Astrocyte (in vitro differentiated cells and primary cell): ENCODE measurements at regions not wholly inside any gene's neighbourhood (a gene's known extent, or its start where the extent isn't known, plus 50 kb on each side); places are given as distances from the start of the nearest gene placed in this dataset.

Source experiments
- DNase-seq: peaks from one replicate; pipeline ENCODE4 v3.0.0-alpha.2; 2010; ENCODE audit warnings: low read depth
- FAIRE-seq: peaks from 2 replicates; lab custom pipeline; 2011; peaks lifted over from hg19 to GRCh38; lab: Jason Lieb, UNC
- H2AFZ ChIP-seq: 2 replicates; pipeline ENCODE4 v1.6.0; 2012; ENCODE audit warnings: low read depth, low read length, inconsistent platforms
- H3K27ac ChIP-seq: 2 replicates; pipeline ENCODE4 v1.5.1; 2011; ENCODE audit warnings: low read depth, low read length, inconsistent platforms
- H3K27me3 ChIP-seq: 2 replicates; pipeline ENCODE4 v1.6.0; 2011; ENCODE audit warnings: low read length, inconsistent platforms; ENCODE audit not compliant: insufficient read depth
- H3K36me3 ChIP-seq: 2 replicates; pipeline ENCODE4 v1.5.1; 2011; ENCODE audit warnings: low read length, inconsistent platforms; ENCODE audit not compliant: insufficient read depth
- H3K4me1 ChIP-seq: 2 replicates; pipeline ENCODE4 v1.5.1; 2011; ENCODE audit warnings: low read length, inconsistent platforms; ENCODE audit not compliant: insufficient read depth
- H3K4me2 ChIP-seq: 2 replicates; pipeline ENCODE4 v1.6.0; 2012; ENCODE audit warnings: low read length, inconsistent platforms
- H3K4me3 ChIP-seq: 2 replicates; pipeline ENCODE4 v1.5.1; 2011; ENCODE audit warnings: low read depth, mild to moderate bottlenecking, low read length, inconsistent platforms; ENCODE audit not compliant: insufficient read depth
- H3K79me2 ChIP-seq: 2 replicates; pipeline ENCODE4 v1.6.0; 2012; ENCODE audit warnings: mild to moderate bottlenecking, low read length, inconsistent platforms; ENCODE audit not compliant: insufficient read depth
- H3K9ac ChIP-seq: 2 replicates; pipeline ENCODE4 v1.6.0; 2012; ENCODE audit warnings: mild to moderate bottlenecking, low read length, inconsistent platforms
- H3K9me3 ChIP-seq: 2 replicates; pipeline ENCODE4 v1.5.1; 2012; ENCODE audit warnings: low read depth, mild to moderate bottlenecking, low read length, inconsistent platforms; ENCODE audit not compliant: insufficient read depth
- H4K20me1 ChIP-seq: 2 replicates; pipeline ENCODE4 v1.6.0; 2012; ENCODE audit warnings: low read length, inconsistent platforms; ENCODE audit not compliant: insufficient read depth
- H3K27ac Mint-ChIP-seq: one replicate; pipeline ENCODE4 v1.8.0; 2021; ENCODE audit warnings: mild to moderate bottlenecking, mixed read lengths; ENCODE audit not compliant: unreplicated experiment
- H3K27me3 Mint-ChIP-seq: one replicate; pipeline ENCODE4 v1.8.0; 2021; ENCODE audit warnings: low read depth, mixed read lengths; ENCODE audit not compliant: unreplicated experiment
- H3K36me3 Mint-ChIP-seq: one replicate; pipeline ENCODE4 v1.8.0; 2021; ENCODE audit warnings: low read depth, mixed read lengths; ENCODE audit not compliant: unreplicated experiment
- H3K4me1 Mint-ChIP-seq: one replicate; pipeline ENCODE4 v1.8.0; 2021; ENCODE audit warnings: low read depth, mixed read lengths; ENCODE audit not compliant: unreplicated experiment
- H3K4me3 Mint-ChIP-seq: one replicate; pipeline ENCODE4 v1.8.0; 2021; ENCODE audit warnings: mild to moderate bottlenecking, moderate library complexity, mixed read lengths; ENCODE audit not compliant: unreplicated experiment
- H3K9me3 Mint-ChIP-seq: one replicate; pipeline ENCODE4 v1.8.0; 2021; ENCODE audit warnings: mild to moderate bottlenecking, mixed read lengths; ENCODE audit not compliant: unreplicated experiment
- CTCF ChIP-seq: IDR thresholded peaks from 2 replicates; pipeline ENCODE4 v1.5.1; 2011; ENCODE audit warnings: low read depth, mild to moderate bottlenecking, inconsistent platforms, low read length, moderate library complexity; ENCODE audit not compliant: insufficient read depth
- EZH2 ChIP-seq: IDR thresholded peaks from 2 replicates; pipeline ENCODE4 v1.6.1; 2012; ENCODE audit warnings: mild to moderate bottlenecking, low read length, inconsistent platforms; ENCODE audit not compliant: insufficient read depth

DNA sequence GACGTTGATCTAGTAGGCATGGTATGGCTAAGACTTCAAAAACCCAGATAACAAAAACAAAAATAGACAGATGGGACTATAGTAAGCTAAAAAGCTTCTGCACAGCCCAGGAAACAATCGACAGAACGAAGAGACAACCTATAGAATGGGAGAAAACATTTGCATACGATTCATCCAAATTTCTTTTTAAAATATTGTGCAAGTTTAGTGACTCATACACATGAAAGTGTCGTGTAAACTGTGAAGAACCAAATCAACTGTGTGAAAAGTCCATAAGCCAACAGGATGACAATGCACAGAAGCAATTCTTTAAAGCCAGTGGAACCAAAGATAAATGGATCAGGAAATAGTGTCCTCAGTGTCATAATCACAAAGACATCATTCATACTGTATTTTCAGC lies 671.1 kb downstream of the RNF144A start:
- Mint-ChIP-seq H3K36me3 (no peaks in the 10 kb centered on the region), H3K27ac (no peak overlapping the region), H3K27me3 (no peaks in the 10 kb centered on the region), H3K4me3 (no peak overlapping the region), H3K9me3 (no peaks in the 10 kb centered on the region), H3K4me1 (no peaks in the 10 kb centered on the region)
- no peak for FAIRE-seq
- no peak overlapping the region for H3K4me3 ChIP-seq
- H3K79me2 ChIP-seq, result no peaks in the 10 kb centered on the region
- no peak overlapping the region for H2AFZ ChIP-seq
- no peaks in the 10 kb centered on the region for H3K4me1 ChIP-seq
- no peak for DNase-seq
- H3K27ac ChIP-seq, result no peak overlapping the region
- H4K20me1 ChIP-seq, result no peaks in the 10 kb centered on the region
- no peak overlapping the region for H3K9ac ChIP-seq
- H3K4me2 ChIP-seq, result no peak overlapping the region
- H3K36me3 ChIP-seq, result no peaks in the 10 kb centered on the region
- H3K9me3 ChIP-seq, result no peaks in the 10 kb centered on the region
- H3K27me3 ChIP-seq, result no peaks in the 10 kb centered on the region
- no peak for TF ChIP-seq CTCF
- no peak for TF ChIP-seq EZH2

DNA sequence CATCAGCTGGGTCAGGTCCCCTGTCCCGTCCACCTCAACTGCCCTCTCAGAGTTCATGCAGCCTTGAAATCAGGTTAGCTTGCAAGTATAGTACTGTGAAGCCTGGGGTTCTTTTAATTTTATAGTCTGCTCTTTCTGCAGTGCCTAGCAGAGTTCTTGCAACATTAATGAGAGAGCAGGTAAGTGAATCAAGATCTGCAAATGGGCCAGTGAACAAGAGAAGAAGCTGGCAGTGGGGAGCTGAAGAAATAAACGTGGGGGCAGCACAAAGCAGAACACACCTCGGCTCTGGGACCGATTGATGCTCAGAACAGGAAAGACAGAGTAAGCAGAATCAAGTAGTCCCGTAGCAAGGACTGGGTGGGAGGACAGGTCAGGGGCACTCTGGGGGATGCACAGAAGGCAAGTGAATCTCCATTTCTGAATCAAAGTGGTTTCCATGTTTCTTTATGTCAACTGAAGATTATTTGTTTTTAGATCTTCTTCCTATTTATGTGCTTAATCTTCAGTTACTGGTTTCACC lies 675.5 kb downstream of the RNF144A start:
- H3K4me2 ChIP-seq, result no peak overlapping the region
- Mint-ChIP-seq H3K4me1 (no peaks in the 10 kb centered on the region), H3K27me3 (no peaks in the 10 kb centered on the region), H3K36me3 (no peaks in the 10 kb centered on the region), H3K4me3 (no peak overlapping the region), H3K27ac (no peak overlapping the region), H3K9me3 (no peaks in the 10 kb centered on the region)
- no peaks in the 10 kb centered on the region for H3K4me1 ChIP-seq
- no peaks in the 10 kb centered on the region for H3K9me3 ChIP-seq
- no peak overlapping the region for H3K27ac ChIP-seq
- H3K36me3 ChIP-seq, result no peaks in the 10 kb centered on the region
- H3K9ac ChIP-seq, result no peak overlapping the region
- H2AFZ ChIP-seq, result no peak overlapping the region
- FAIRE-seq, result no peak
- no peak overlapping the region for H3K4me3 ChIP-seq
- no peak for DNase-seq
- TF ChIP-seq CTCF, result no peak
- TF ChIP-seq EZH2, result no peak
- no peaks in the 10 kb centered on the region for H3K27me3 ChIP-seq
- H4K20me1 ChIP-seq, result no peaks in the 10 kb centered on the region
- H3K79me2 ChIP-seq, result no peaks in the 10 kb centered on the region

- TF ChIP-seq EZH2 (no peak), CTCF (no peak)
- Histone ChIP-seq H3K27me3 (no peaks in the 10 kb centered on the region), H3K9me3 (no peaks in the 10 kb centered on the region), H3K4me3 (no peak overlapping the region), H2AFZ (no peak overlapping the region), H3K27ac (no peak overlapping the region), H3K4me2 (no peak overlapping the region), H3K4me1 (no peaks in the 10 kb centered on the region), H3K9ac (no peak overlapping the region), H4K20me1 (no peaks in the 10 kb centered on the region), H3K36me3 (no peaks in the 10 kb centered on the region), H3K79me2 (no peaks in the 10 kb centered on the region)
- H3K9me3 Mint-ChIP-seq, result no peaks in the 10 kb centered on the region
- no peaks in the 10 kb centered on the region for H3K36me3 Mint-ChIP-seq
- H3K4me3 Mint-ChIP-seq, result no peak overlapping the region
- no peak for DNase-seq
- H3K27me3 Mint-ChIP-seq, result no peaks in the 10 kb centered on the region
- no peak overlapping the region for H3K27ac Mint-ChIP-seq
- no peak for FAIRE-seq
- no peaks in the 10 kb centered on the region for H3K4me1 Mint-ChIP-seq
Measured at GRCh38 chr2:7593360-7593759, 676.1 kb downstream of the RNF144A start.
